ENCODE measurements at regions not wholly inside any gene's neighbourhood (a gene's known extent, or its start where the extent isn't known, plus 50 kb on each side); places are given as distances from the start of the nearest gene placed in this dataset.
"Not testable (repeated sequence)": the region's sequence is repeated elsewhere in the genome, so short reads cannot be mapped to it uniquely, and the experiment has no call there.

DNA sequence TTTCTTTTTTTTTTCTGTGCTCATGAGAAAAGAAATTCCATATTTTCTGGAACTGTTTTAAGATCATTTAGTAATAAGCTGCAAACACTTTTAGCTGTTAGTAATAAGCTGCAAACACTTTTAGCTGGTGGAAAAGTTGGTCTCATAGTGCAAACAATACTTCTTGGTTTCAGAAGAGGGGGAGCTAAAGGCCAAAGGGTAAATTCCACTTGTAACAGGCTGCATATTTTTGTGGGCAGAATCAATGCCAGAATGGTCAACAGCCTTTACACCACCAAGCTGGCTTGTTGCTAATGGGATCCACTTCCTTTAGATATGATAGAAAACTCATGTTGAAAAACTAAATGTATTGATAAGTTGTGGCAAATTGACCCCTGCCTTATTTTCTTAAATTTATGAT is 356.8 kb downstream of the NR4A2 start:
- H3K27me3 ChIP-seq, result no peaks in the 10 kb centered on the region
- no peak overlapping the region for H3K27ac ChIP-seq
- no peak for TF ChIP-seq EP300 (IDR thresholded peaks at IDR 0.05)
- TF ChIP-seq, protein P1, sequence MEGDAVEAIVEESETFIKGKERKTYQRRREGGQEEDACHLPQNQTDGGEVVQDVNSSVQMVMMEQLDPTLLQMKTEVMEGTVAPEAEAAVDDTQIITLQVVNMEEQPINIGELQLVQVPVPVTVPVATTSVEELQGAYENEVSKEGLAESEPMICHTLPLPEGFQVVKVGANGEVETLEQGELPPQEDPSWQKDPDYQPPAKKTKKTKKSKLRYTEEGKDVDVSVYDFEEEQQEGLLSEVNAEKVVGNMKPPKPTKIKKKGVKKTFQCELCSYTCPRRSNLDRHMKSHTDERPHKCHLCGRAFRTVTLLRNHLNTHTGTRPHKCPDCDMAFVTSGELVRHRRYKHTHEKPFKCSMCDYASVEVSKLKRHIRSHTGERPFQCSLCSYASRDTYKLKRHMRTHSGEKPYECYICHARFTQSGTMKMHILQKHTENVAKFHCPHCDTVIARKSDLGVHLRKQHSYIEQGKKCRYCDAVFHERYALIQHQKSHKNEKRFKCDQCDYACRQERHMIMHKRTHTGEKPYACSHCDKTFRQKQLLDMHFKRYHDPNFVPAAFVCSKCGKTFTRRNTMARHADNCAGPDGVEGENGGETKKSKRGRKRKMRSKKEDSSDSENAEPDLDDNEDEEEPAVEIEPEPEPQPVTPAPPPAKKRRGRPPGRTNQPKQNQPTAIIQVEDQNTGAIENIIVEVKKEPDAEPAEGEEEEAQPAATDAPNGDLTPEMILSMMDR (IDR thresholded peaks at IDR 0.05), result no peak
- TF ChIP-seq POLR2AphosphoS5 (IDR thresholded peaks at IDR 0.05), result no peak
- no peak for TF ChIP-seq POLR2A (IDR thresholded peaks at IDR 0.05)
- no peaks in the 10 kb centered on the region for H3K9me3 ChIP-seq
- intact Hi-C loops (cut with DNase I), result no loop called here
- DNase-seq, result no peak
- H3K4me3 ChIP-seq, result no peak overlapping the region
- H3K36me3 ChIP-seq, result no peaks in the 10 kb centered on the region
- no peaks in the 10 kb centered on the region for H3K4me1 ChIP-seq

DNA sequence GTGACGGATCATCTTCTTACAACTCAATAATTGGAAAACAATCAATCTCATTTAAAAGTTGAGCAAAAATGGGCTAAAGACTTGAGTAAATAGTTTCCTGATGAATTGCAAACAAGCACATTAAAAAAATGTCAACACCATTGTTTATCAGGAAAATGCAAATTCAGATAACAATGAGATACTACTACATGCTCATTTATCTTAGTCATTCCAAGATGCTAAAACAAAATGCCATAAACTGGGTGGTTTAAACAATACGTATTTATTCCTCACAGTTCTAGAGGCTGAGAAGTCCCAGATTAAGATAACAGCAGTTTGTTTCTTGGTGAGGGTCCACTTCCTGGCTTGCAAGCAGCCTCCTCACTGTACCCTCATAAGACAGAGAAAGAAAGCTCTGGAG is 359.6 kb downstream of the NR4A2 start:
- Histone ChIP-seq H3K4me3 (no peak overlapping the region), H3K27ac (no peak overlapping the region), H3K27me3 (no peaks in the 10 kb centered on the region), H3K9me3 (no peaks in the 10 kb centered on the region), H3K4me1 (no peaks in the 10 kb centered on the region), H3K36me3 (no peaks in the 10 kb centered on the region)
- TF ChIP-seq, protein P1 (IDR thresholded peaks at IDR 0.05), result no peak
- TF ChIP-seq EP300 (IDR thresholded peaks at IDR 0.05) (no peak), POLR2A (IDR thresholded peaks at IDR 0.05) (no peak), POLR2AphosphoS5 (IDR thresholded peaks at IDR 0.05) (no peak)
- DNase-seq, result no peak
- 43 to 67% methylated on average over 2 of the region's 2 CpGs for WGBS, 2 donors
- intact Hi-C loops (cut with DNase I), result no loop called here

DNA sequence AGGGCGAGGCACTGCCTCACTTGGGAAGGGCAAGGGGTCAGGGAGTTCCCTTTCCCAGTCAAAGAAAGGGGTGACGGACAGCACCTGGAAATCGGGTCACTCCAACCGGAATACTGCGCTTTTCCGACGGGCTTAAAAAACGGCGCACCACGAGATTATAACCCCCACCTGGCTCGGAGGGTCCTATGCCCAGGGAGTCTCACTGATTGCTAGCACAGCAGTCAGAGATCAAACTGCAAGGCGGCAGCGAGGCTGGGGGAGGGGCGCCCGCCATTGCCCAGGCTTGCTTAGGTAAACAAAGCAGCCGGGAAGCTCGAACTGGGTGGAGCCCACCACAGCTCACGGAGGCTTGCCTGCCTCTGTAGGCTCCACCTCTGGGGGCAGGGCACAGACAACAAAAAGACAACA is 366.5 kb downstream of the NR4A2 start:
- WGBS, 2 donors, result 75 to 85% methylated on average over 17 to 18 of the region's 18 CpGs
- H3K4me3 ChIP-seq; H3K4me1 ChIP-seq; intact Hi-C loops (cut with DNase I); H3K27ac ChIP-seq; H3K9me3 ChIP-seq; H3K27me3 ChIP-seq; H3K36me3 ChIP-seq; DNase-seq: not testable (repeated sequence)

DNA sequence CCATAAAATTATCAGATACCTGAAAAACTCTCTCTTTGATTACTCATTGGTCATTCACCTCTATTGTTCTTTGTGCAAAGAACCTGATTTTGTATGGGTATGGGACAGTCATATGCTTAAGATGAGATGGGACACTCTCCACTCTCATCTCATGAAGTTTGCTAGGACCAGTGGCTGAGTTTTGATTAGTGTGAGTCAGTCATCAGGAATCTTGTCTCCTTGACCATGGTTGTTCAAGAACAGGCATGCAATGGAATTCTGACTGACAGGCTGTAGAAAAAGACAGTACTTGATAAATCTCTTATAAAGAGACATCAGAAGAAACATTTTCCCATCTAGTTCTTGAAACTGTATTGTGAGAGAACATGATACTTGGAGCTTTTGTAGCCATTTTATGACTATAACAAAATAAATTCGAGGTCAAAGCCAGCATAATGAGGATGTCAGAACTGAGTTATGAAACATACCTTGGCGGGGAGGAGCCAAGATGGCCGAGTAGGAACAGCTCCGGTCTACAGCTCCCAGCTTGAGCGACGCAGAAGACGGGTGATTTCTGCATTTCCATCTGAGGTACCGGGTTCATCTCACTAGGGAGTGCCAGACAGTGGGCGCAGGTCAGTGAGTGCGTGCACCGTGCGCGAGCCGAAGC is 367.0 kb downstream of the NR4A2 start:
- no peak for DNase-seq
- Histone ChIP-seq H3K36me3 (no peaks in the 10 kb centered on the region), H3K27me3 (no peaks in the 10 kb centered on the region), H3K4me3 (no peak overlapping the region), H3K9me3 (no peaks in the 10 kb centered on the region), H3K27ac (no peak overlapping the region), H3K4me1 (no peaks in the 10 kb centered on the region)
- intact Hi-C loops (cut with DNase I), result no loop called here
- TF ChIP-seq POLR2A (IDR thresholded peaks at IDR 0.05), result no peak
- TF ChIP-seq EP300 (IDR thresholded peaks at IDR 0.05), result no peak
- TF ChIP-seq POLR2AphosphoS5 (IDR thresholded peaks at IDR 0.05), result no peak
- TF ChIP-seq, protein P1 (IDR thresholded peaks at IDR 0.05), result no peak
- 87 to 92% methylated on average over 14 of the region's 14 CpGs for WGBS, 2 donors

DNA sequence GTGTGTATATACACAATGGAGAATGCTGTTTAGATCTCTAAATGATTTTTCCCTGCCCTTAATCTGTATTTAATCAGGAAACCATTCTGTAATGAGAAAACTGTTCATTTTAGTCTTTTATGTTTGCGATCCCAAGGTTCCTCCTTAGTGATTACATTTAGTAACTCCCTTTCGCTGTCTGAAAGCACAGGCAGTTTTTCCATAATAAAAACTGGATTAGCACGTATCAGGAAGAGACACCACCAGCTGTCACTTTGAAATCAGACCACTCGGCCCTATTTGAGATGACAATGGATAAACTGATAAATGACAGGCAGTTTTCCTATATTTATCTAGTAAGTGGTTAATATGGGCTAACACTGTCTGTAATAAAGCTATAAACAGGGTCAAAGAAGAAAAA is 370.9 kb downstream of the NR4A2 start:
- Histone ChIP-seq H3K9me3 (no peaks in the 10 kb centered on the region), H3K27me3 (no peaks in the 10 kb centered on the region), H3K36me3 (no peaks in the 10 kb centered on the region), H3K4me3 (no peak overlapping the region), H3K27ac (no peak overlapping the region), H3K4me1 (no peaks in the 10 kb centered on the region)
- TF ChIP-seq POLR2AphosphoS5 (IDR thresholded peaks at IDR 0.05), result no peak
- 60 to 78% methylated on average over 4 of the region's 4 CpGs for WGBS, 2 donors
- no peak for DNase-seq
- intact Hi-C loops (cut with DNase I), result no loop called here

DNA sequence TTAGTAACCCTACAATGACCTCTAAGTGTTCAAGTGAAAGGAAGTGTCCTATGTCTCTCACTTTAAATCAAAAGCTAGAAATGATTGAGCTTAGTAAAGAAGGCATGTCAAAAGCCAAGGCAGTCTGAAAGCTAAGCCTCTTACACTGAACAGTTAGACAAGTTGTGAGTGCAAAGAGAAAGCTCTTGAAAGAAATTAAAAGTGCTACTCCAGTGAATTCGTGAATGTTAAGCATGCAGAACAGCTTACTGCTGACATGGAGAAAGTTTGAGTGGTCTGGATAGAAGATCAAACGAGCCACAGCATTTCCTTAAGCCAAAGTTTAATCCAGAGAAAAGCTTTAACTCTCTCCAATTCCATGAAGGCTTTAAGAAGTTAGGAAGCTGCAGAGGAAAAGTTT is 373.7 kb downstream of the NR4A2 start:
- Histone ChIP-seq H3K4me3 (no peak overlapping the region), H3K4me1 (no peaks in the 10 kb centered on the region), H3K36me3 (no peaks in the 10 kb centered on the region), H3K27ac (no peak overlapping the region), H3K27me3 (no peaks in the 10 kb centered on the region), H3K9me3 (no peaks in the 10 kb centered on the region)
- WGBS, 2 donors, result 56% methylated on average over 2 of the region's 2 CpGs
- intact Hi-C loops (cut with DNase I), result no loop called here
- TF ChIP-seq POLR2AphosphoS5 (IDR thresholded peaks at IDR 0.05) (no peak), EP300 (IDR thresholded peaks at IDR 0.05) (no peak), POLR2A (IDR thresholded peaks at IDR 0.05) (no peak)
- TF ChIP-seq, protein P1 (IDR thresholded peaks at IDR 0.05), result no peak
- DNase-seq, result no peak

Measured in sigmoid colon (tissue), 6 donors.